HG03097 (cell line): ENCODE measurements at regions not wholly inside any gene's neighbourhood (a gene's known extent, or its start where the extent isn't known, plus 50 kb on each side); places are given as distances from the start of the nearest gene placed in this dataset.
A peak's percentile ranks its signal among the peaks of the same experiment; 100 is the strongest.
"Not testable (repeated sequence)": the region's sequence is repeated elsewhere in the genome, so short reads cannot be mapped to it uniquely, and the experiment has no call there.

ENCODE experiments used
- ATAC-seq: cut with Tn5 transposase; IDR thresholded peaks from one replicate; pipeline ENCODE4 v1.9.1; 2021; ENCODE audit not compliant: unreplicated experiment, low FRiP score

DNA sequence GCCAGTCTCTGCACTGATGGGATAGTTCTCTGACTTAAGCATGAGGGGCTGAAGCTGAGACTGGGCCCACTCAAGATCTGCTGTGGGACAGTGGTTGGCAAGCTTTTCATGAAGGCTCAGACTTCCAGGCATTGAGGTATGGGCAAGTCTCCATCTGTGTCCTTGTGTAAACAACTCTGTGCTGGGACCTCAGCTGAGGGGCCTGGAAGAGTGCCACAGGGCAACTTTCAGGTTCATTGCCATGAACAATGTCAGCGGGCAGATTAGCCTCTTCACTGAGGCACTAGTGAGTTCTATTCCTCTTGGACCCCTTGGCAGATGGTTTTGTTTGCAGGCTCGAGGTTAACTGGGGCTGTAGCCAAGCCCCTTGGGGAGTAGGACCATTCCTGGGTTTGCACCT is 127.1 kb downstream of the MRPS30 start:
- no peak for ATAC-seq

DNA sequence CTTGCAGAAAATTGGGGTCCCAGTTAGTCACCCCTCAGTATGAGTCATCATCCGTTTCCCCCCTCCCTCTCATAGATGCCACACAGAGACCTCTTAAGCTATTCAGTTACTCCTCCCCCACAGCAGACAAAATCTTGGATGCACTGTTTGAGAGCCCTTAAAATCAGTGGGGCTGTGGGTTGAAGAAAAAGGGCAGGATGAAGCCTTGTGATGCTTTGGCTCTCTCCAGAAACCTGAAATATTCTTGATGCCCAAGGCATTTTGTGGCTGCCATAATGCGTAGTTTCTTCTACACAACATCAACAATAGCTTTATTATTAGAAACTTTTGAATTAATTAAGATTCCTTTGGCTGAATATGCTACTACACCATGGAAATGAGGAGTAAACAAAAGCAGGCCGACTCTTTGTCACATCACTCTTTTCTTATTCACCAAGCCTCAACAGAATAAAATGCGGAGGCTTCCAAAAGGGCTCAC is 133.8 kb downstream of the MRPS30 start:
- ATAC-seq, result no peak

- no peak for ATAC-seq
Measured at GRCh38 chr5:44943647-44944046, 134.9 kb downstream of the MRPS30 start.

DNA sequence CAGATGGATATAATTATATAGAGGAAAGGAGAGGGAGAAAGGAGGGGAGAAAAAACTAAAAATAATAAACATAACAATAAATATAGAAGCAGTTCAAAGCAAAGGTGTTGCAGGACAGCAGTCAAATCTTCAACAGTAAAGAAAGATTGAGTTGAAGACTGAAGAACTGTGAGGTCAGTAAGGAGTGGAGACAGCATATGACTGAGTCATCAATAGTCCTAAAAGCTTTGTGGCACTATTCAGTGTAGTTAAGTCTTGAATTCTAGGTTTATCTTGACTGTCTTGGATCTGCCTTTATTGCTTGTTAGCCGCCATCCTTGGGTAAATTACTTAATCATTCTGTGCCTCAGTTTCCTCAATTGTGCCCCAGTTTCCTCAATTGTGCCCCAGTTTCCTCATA is 137.0 kb downstream of the MRPS30 start:
- no peak for ATAC-seq

GRCh38 chr5:44949687-44950086 is 140.9 kb downstream of the MRPS30 start:
- ATAC-seq, result no peak

- no peak for ATAC-seq
Measured at GRCh38 chr5:44951371-44951770, 142.6 kb downstream of the MRPS30 start.

GRCh38 chr5:44952376-44952775 is 143.6 kb downstream of the MRPS30 start:
- peak; percentile 81 for ATAC-seq

- no peak for ATAC-seq
Measured at GRCh38 chr5:44953078-44953477, 144.3 kb downstream of the MRPS30 start.

GRCh38 chr5:44958943-44959454 is 150.3 kb downstream of the MRPS30 start:
- ATAC-seq, result not testable (repeated sequence)

DNA sequence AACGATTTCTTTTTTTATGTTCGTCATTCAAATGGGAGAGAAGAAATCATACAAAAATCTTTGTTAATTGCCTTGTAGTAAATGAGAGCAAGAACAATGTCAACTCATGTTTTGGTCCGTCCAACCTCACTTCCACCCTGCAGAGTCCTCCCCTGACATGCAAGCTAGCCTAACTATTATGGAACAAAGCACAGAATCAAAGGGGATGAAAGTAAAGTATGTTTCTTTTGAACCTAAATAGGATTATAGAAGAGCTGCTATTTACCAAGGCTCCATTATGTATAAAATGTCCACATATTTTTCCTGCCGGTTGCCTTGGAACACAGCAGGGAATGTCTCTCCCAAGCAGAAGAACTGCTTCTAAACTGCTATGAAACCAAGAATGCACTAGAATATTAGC is 161.1 kb downstream of the MRPS30 start:
- no peak for ATAC-seq

DNA sequence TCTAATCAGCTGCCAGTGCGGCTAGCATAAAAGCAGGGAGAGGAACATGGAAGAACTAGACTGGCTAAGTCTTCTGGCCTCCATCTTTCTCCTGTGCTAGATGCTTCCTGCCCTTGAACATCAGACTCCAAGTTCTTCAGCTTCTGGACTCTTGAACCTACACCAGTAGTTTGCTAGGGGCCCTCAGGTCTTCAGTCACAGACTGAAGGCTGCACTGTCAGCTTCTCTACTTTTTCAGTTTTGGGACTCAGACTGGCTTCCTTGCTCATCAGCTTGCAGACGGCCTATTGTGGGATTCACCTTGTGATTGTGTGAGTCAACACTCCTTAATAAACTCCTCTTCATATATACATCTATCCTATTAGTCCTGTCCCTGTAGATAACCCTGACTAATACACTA is 162.2 kb downstream of the MRPS30 start:
- ATAC-seq, result not testable (repeated sequence)

- no peak for ATAC-seq
Measured at GRCh38 chr5:44974813-44975212, 166.1 kb downstream of the MRPS30 start.

DNA sequence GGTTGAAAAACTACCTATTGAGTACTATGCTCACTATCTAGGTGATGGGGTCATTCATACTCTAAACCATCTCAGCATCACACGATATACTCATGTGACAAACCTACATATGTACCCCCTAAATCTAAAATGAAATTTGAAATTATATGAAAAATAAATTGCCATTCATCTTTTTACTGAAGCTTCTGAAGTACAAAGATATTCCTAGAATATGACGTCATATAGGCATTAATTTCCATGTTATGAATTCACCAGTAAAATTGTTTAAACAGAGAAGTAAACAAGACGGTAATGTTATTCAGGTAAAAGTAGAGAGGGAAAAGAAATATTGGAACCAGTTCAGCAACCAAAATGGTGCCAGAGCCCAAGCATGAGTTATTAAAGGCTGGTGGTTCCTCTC is 173.0 kb downstream of the MRPS30 start:
- no peak for ATAC-seq

- ATAC-seq, result no peak
Measured at GRCh38 chr5:44983006-44983405, 174.3 kb downstream of the MRPS30 start.

GRCh38 chr5:44987026-44987425 is 178.3 kb downstream of the MRPS30 start:
- no peak for ATAC-seq

DNA sequence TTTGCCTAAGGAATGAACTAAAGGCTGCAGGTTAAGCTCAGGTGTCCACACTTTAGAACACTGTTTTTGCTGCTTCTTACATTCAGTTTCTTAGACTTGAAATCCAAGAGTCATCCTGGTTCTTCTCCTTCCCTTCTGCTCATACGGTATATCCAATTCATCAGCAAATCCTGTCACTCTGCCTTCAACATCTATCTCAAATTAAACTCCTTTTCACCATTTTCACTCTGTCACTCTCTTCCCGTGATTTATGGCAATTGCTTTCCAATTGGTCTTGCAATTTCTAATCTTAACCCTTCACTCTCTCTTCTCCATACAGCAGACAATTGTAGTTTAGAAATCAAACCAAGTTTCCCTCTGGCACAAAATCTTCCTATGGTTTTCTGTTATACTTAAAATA is 182.9 kb downstream of the MRPS30 start:
- no peak for ATAC-seq

- ATAC-seq, result no peak
Measured at GRCh38 chr5:44993286-44993685, 184.5 kb downstream of the MRPS30 start.

DNA sequence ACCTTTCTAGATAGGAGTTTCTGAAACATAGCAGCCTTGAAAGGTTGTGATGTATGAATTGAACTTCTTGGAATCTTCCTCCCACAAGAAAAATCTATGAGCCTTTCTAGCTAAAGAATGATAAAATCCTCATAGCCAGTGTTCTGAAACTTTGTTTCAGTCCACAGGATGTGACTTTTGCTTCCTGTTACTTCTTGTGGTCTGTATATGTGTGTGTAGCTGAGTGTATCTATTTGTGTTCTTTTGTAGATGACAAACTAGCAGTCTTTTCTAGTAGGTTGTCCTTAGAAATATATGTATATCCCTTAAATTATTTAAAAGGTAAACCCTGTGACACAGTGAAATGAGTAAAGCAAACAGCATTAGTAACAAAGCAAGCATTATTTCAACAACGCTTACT is 188.8 kb downstream of the MRPS30 start:
- no peak for ATAC-seq

- ATAC-seq, result not testable (repeated sequence)
Measured at GRCh38 chr5:45007102-45007501, 198.4 kb downstream of the MRPS30 start.

DNA sequence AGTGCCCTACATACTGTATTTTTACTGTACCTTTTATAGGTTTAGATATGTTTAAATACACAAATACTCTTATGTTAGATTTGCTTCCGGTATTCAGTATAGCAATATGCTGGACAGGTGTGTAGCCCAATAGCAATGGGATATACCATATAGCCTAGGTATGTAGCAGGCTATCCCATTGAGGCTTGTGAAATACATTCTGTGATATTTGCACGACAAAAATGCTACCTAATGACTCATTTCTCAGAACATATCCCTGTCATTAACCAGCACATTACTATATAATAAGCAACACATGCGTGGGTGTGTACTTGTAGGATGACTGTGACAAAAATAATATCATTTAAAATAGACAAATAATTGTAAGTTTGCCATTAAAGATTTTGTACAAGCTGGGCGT is 208.8 kb downstream of the MRPS30 start:
- no peak for ATAC-seq

DNA sequence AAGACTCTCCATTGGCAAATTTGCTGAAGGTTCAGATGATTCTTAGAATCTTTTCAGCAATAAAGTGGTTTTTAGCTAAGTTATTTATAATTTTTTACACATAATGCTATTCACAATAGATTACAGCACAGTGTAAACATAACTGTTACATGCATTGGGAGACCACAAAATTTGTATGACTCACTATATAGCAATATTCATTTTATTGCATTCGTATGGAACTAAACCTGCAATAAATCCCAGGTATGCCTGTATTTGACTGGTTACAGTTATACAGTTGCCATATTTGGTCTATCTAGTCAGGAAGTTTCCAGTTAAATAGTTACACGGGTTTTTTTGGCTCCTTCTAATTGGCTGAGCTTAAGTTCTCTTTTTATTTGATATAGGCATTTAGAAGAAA is 220.8 kb downstream of the MRPS30 start:
- ATAC-seq, result no peak

GRCh38 chr5:45035991-45036390 is 227.2 kb downstream of the MRPS30 start:
- ATAC-seq, result no peak

DNA sequence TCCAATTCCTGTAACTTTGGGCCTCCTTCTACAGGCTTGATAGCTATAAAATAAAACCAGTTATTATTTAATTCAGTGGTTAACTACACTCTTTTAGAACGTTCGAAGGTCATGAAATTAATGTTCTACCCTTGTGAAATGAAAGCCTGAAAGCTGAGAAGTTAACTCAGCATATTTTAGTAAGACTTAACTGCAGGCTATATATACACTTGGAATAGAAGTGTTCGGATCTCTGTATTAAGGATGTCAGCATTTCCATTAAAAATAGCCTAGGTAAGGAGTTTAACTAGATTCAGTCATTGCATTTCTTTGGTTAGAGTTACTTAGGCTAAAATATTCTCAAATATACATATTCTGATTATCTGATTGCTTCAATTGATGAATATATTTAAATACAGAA is 229.2 kb downstream of the MRPS30 start:
- no peak for ATAC-seq
